HL-60 (cell line): ENCODE measurements at regions not wholly inside any gene's neighbourhood (a gene's known extent, or its start where the extent isn't known, plus 50 kb on each side); places are given as distances from the start of the nearest gene placed in this dataset.

Experiments
- DNase-seq, 2 experiments: peaks; one replicate each; pipeline ENCODE4 v3.0.0-alpha.2; 2010 to 2020; ENCODE audit warnings: low read depth in 1 of 2, low spot score in 1 of 2
- H3K27ac ChIP-seq: fragments of 250-450 bp; sonication (Bioruptor Pico); replicated peaks from 2 replicates; pipeline ENCODE4 v1.5.1; 2020; ENCODE audit warnings: mild to moderate bottlenecking, moderate library complexity
- H3K27me3 ChIP-seq: fragments of 250-450 bp; sonication (Bioruptor Pico); 2 replicates; pipeline ENCODE4 v1.5.1; 2021; ENCODE audit warnings: mild to moderate bottlenecking, moderate library complexity; ENCODE audit not compliant: insufficient read depth, poor library complexity, severe bottlenecking
- H3K4me3 ChIP-seq: replicated peaks from 2 replicates; pipeline ENCODE4 v1.5.1; 2011; ENCODE audit warnings: mild to moderate bottlenecking, control low read depth, low read length; ENCODE audit not compliant: insufficient read depth
- CTCF ChIP-seq: IDR thresholded peaks from one replicate; pipeline ENCODE4 v1.5.1; 2011; ENCODE audit warnings: low read length, control low read depth, inconsistent platforms; ENCODE audit not compliant: insufficient read depth
- GABPA ChIP-seq: IDR thresholded peaks from 2 replicates; pipeline ENCODE4 v1.6.1; 2012; ENCODE audit warnings: low read depth
- POLR2AphosphoS5 ChIP-seq: IDR thresholded peaks from 2 replicates; pipeline ENCODE4 v1.6.1; 2012; ENCODE audit warnings: low read depth
- SPI1 ChIP-seq: IDR thresholded peaks from 2 replicates; pipeline ENCODE4 v1.6.1; 2012; ENCODE audit warnings: low read depth, mild to moderate bottlenecking, borderline replicate concordance
- TF ChIP-seq, protein P1 (sequence below): IDR thresholded peaks from 2 replicates; pipeline ENCODE4 v1.6.1; 2012; ENCODE audit warnings: low read depth; ENCODE audit not compliant: insufficient replicate concordance

GRCh38 chr3:140761076-140761639 is 83.3 kb downstream of the TRIM42 start:
- no peak overlapping the region for H3K4me3 ChIP-seq
- H3K27ac ChIP-seq: no peak overlapping the region
- H3K27me3 ChIP-seq: no peaks in the 10 kb centered on the region
- TF ChIP-seq CTCF: no peak
- no peak for TF ChIP-seq SPI1
- TF ChIP-seq POLR2AphosphoS5: no peak
- TF ChIP-seq GABPA: no peak
- TF ChIP-seq, protein P1, sequence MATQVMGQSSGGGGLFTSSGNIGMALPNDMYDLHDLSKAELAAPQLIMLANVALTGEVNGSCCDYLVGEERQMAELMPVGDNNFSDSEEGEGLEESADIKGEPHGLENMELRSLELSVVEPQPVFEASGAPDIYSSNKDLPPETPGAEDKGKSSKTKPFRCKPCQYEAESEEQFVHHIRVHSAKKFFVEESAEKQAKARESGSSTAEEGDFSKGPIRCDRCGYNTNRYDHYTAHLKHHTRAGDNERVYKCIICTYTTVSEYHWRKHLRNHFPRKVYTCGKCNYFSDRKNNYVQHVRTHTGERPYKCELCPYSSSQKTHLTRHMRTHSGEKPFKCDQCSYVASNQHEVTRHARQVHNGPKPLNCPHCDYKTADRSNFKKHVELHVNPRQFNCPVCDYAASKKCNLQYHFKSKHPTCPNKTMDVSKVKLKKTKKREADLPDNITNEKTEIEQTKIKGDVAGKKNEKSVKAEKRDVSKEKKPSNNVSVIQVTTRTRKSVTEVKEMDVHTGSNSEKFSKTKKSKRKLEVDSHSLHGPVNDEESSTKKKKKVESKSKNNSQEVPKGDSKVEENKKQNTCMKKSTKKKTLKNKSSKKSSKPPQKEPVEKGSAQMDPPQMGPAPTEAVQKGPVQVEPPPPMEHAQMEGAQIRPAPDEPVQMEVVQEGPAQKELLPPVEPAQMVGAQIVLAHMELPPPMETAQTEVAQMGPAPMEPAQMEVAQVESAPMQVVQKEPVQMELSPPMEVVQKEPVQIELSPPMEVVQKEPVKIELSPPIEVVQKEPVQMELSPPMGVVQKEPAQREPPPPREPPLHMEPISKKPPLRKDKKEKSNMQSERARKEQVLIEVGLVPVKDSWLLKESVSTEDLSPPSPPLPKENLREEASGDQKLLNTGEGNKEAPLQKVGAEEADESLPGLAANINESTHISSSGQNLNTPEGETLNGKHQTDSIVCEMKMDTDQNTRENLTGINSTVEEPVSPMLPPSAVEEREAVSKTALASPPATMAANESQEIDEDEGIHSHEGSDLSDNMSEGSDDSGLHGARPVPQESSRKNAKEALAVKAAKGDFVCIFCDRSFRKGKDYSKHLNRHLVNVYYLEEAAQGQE: no peak
- DNase-seq: no peak

DNA sequence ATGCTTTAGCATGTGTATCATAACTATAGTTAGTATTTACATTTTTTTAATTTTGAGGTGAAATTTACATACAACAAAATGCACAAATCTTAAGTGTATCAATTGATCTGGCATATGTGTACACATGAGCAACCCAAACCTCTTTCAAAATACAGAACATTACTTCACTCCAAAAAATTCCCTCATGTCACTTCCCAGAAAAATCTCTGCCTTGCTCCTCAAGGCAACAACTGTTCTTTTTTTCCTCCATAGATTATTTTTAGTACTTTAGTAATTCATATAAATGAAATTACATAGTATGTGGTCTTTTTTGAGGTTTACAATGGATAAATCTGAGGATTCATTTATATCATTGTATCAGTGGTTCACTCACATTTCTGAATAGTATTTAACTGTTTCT is 84.9 kb downstream of the TRIM42 start:
- TF ChIP-seq, protein P1: no peak
- TF ChIP-seq GABPA (no peak), POLR2AphosphoS5 (no peak), CTCF (no peak), SPI1 (no peak)
- no peak overlapping the region for H3K27ac ChIP-seq
- no peak for DNase-seq
- H3K4me3 ChIP-seq: no peak overlapping the region
- H3K27me3 ChIP-seq: no peaks in the 10 kb centered on the region

DNA sequence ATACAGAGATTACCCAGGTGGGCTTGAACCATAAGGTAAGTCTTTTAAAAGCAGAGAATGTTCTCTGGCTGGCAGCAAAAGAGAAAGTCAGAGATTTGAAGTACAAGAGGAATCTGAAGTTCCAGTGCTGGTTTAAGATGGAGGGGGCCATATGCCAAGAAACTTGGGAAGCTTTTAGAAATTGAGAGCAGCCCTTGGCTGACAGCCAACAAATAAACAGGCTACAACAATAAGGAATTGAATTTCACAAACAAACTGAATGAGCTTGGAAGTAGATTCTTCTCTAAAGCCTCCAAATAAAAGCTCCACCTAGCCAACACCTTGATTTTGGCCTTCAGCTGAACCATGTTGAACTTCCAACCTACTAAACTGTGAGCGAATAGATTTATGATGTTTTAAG is 85.7 kb downstream of the TRIM42 start:
- DNase-seq: no peak
- no peak overlapping the region for H3K27ac ChIP-seq
- TF ChIP-seq POLR2AphosphoS5 (no peak), CTCF (no peak), GABPA (no peak), SPI1 (no peak)
- TF ChIP-seq, protein P1: no peak
- no peak overlapping the region for H3K4me3 ChIP-seq
- H3K27me3 ChIP-seq: no peaks in the 10 kb centered on the region
